Keratinocyte (primary cell): ENCODE measurements at regions not wholly inside any gene's neighbourhood (a gene's known extent, or its start where the extent isn't known, plus 50 kb on each side); places are given as distances from the start of the nearest gene placed in this dataset.

ENCODE experiments used
- DNase-seq: peaks from one replicate; pipeline ENCODE4 v3.0.0-alpha.2; 2011; ENCODE audit warnings: low read depth, missing footprints, low spot score
- FAIRE-seq: peaks from 2 replicates; lab custom pipeline; 2011; peaks lifted over from hg19 to GRCh38; lab: Jason Lieb, UNC
- H2AFZ ChIP-seq: 2 replicates; pipeline ENCODE4 v1.6.0; 2012; ENCODE audit warnings: low read length, control low read depth, inconsistent platforms; ENCODE audit not compliant: control insufficient read depth
- H3K27ac ChIP-seq: 2 replicates; pipeline ENCODE4 v1.5.1; 2011; ENCODE audit warnings: low read length; ENCODE audit not compliant: control insufficient read depth, insufficient read depth
- H3K27me3 ChIP-seq: 3 replicates; pipeline ENCODE4 v1.6.0; 2011; ENCODE audit warnings: low read length; ENCODE audit not compliant: control insufficient read depth, insufficient read depth; ENCODE audit errors: extremely low read depth
- H3K36me3 ChIP-seq, 2 experiments: 2 replicates in 1 of 2; 3 replicates in 1 of 2; pipeline ENCODE4 v1.5.1; 2011; ENCODE audit warnings: low read length in 2 of 2, mild to moderate bottlenecking in 1 of 2; ENCODE audit not compliant: control insufficient read depth in 2 of 2, insufficient read depth in 2 of 2; ENCODE audit errors: extremely low read depth in 1 of 2
- H3K4me1 ChIP-seq: 3 replicates; pipeline ENCODE4 v1.5.1; 2011; ENCODE audit warnings: low read length; ENCODE audit not compliant: control insufficient read depth, insufficient read depth; ENCODE audit errors: extremely low read depth
- H3K4me2 ChIP-seq: 3 replicates; pipeline ENCODE4 v1.6.0; 2011; ENCODE audit warnings: low read depth, low read length; ENCODE audit not compliant: control insufficient read depth, insufficient read depth; ENCODE audit errors: extremely low read depth
- H3K4me3 ChIP-seq, 3 experiments: fragments of 200-600 bp in 1 of 3; sonication (generic) in 1 of 3; 2 replicates in 2 of 3; 3 replicates in 1 of 3; pipeline ENCODE4 v1.5.1; 2011 to 2016; ENCODE audit warnings: low read length in 3 of 3, mild to moderate bottlenecking in 3 of 3, control low read depth in 2 of 3, inconsistent platforms in 1 of 3, low read depth in 1 of 3, mixed read lengths in 1 of 3, mixed run types in 1 of 3, moderate library complexity in 1 of 3; ENCODE audit not compliant: control insufficient read depth in 2 of 3, insufficient read depth in 2 of 3; ENCODE audit errors: extremely low read depth in 1 of 3
- H3K79me2 ChIP-seq: 2 replicates; pipeline ENCODE4 v1.6.0; 2012; ENCODE audit warnings: low read length; ENCODE audit not compliant: control insufficient read depth, insufficient read depth
- H3K9ac ChIP-seq: 3 replicates; pipeline ENCODE4 v1.6.0; 2011; ENCODE audit warnings: low read length; ENCODE audit not compliant: control insufficient read depth, insufficient read depth; ENCODE audit errors: extremely low read depth
- H3K9me1 ChIP-seq: 3 replicates; pipeline ENCODE4 v1.6.0; 2011; ENCODE audit warnings: low read length; ENCODE audit not compliant: control insufficient read depth, insufficient read depth; ENCODE audit errors: extremely low read depth
- H3K9me3 ChIP-seq: 2 replicates; pipeline ENCODE4 v1.5.1; 2012; ENCODE audit warnings: low read depth, low read length; ENCODE audit not compliant: control insufficient read depth
- H4K20me1 ChIP-seq: 3 replicates; pipeline ENCODE4 v1.6.0; 2011; ENCODE audit warnings: low read length; ENCODE audit not compliant: control insufficient read depth, insufficient read depth; ENCODE audit errors: extremely low read depth
- CTCF ChIP-seq, 3 experiments: IDR thresholded peaks in 1 of 3; conservative IDR thresholded peaks in 1 of 3; optimal IDR thresholded peaks in 1 of 3; 2 replicates in 2 of 3; 3 replicates in 1 of 3; pipeline versions ENCODE3 to v1.5.1; 2011; ENCODE audit warnings: low read length in 3 of 3, mild to moderate bottlenecking in 3 of 3, moderate library complexity in 2 of 3, control low read depth in 1 of 3, inconsistent platforms in 1 of 3; ENCODE audit not compliant: insufficient read depth in 2 of 3; ENCODE audit errors: extremely low read depth in 1 of 3
- EZH2 ChIP-seq: IDR thresholded peaks from one replicate; pipeline ENCODE4 v1.6.1; 2012; ENCODE audit warnings: inconsistent platforms, mild to moderate bottlenecking, low read length, moderate library complexity
- dilution Hi-C: fragments of 300-500 bp; cut with MboI; formaldehyde crosslinking; loops from one replicate; pipeline ENCODE4 v1.7.0; 2020; ENCODE audit warnings: low sequenced_read_pairs; ENCODE audit not compliant: extremely low pct_ligation_motif_present

DNA sequence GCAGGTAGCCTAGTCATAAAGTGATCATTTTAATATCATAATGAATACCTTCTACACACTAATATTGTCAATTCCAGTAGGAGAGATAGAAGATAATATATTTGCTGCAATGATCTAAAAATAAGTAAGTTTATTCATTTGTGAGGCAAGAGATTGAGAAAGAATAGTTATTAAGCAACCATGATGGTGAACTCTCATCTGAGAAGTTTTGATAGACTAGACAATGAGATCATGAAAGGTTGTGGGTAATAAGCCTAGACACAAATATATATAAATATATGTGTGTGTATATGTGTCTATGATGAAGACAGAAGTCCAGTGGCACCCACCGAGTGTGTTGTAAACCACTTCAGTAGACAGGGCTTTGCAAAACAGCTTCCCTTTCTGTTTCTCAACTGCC, 181.0 kb upstream of the CHST9 start:
- FAIRE-seq (no peak), DNase-seq (no peak)
- Histone ChIP-seq H3K9me3 (no peaks in the 10 kb centered on the region), H3K4me3 (no peak overlapping the region), H3K36me3 (no peaks in the 10 kb centered on the region), H3K4me2 (no peak overlapping the region), H3K4me1 (no peaks in the 10 kb centered on the region), H3K79me2 (no peaks in the 10 kb centered on the region), H3K27ac (no peak overlapping the region), H3K9me1 (no peaks in the 10 kb centered on the region), H2AFZ (no peak overlapping the region), H3K9ac (no peak overlapping the region), H3K27me3 (no peaks in the 10 kb centered on the region), H4K20me1 (no peaks in the 10 kb centered on the region)
- TF ChIP-seq EZH2 (no peak), CTCF (optimal IDR thresholded peaks at IDR 0.05 in 1 of 3, IDR thresholded peaks at IDR 0.05 in 1 of 3, conservative IDR thresholded peaks at IDR 0.05 in 1 of 3; ENCODE audit: extremely low read depth in 1 of 3, insufficient read depth in 2 of 3, low read length in 3 of 3) (no peak)
- dilution Hi-C loops: no loop called here

DNA sequence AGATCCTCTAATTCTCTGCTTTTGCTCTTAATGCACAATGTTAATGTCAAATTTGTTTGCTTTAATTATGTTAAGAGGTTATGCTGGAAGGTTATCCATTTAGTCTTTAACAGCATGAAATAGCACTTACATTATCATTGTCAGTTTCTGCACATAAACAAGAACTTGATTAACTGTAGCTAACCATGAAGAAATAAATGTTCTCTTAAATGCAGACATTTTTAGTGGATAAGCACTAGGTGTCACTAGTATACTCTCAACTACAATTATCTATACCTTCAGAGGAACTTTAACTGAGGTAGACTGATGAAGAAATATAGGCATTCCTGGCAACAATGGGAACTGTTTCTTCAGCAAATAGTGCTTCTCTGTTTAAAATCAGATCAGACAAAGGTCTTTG, 178.8 kb upstream of the CHST9 start:
- Histone ChIP-seq H3K27ac (no peak overlapping the region), H3K4me2 (no peak overlapping the region), H3K27me3 (no peaks in the 10 kb centered on the region), H3K36me3 (no peaks in the 10 kb centered on the region), H3K4me3 (no peak overlapping the region), H3K9me3 (no peaks in the 10 kb centered on the region), H3K79me2 (no peaks in the 10 kb centered on the region), H3K9ac (no peak overlapping the region), H3K4me1 (no peaks in the 10 kb centered on the region), H4K20me1 (no peaks in the 10 kb centered on the region), H2AFZ (no peak overlapping the region), H3K9me1 (no peaks in the 10 kb centered on the region)
- dilution Hi-C loops: no loop called here
- DNase-seq: no peak
- FAIRE-seq: no peak
- TF ChIP-seq EZH2: no peak
- TF ChIP-seq CTCF (optimal IDR thresholded peaks at IDR 0.05 in 1 of 3, IDR thresholded peaks at IDR 0.05 in 1 of 3, conservative IDR thresholded peaks at IDR 0.05 in 1 of 3; ENCODE audit: extremely low read depth in 1 of 3, insufficient read depth in 2 of 3, low read length in 3 of 3): peak in 2 of 3 experiments; percentile 19 to 30
